OCI-LY3 (cell line): ENCODE measurements at regions not wholly inside any gene's neighbourhood (a gene's known extent, or its start where the extent isn't known, plus 50 kb on each side); places are given as distances from the start of the nearest gene placed in this dataset.

Source experiments
- EZH2phosphoT487 ChIP-seq: fragments of 200-600 bp; shearing (Covaris generic); IDR thresholded peaks from 2 replicates; pipeline ENCODE4 v1.6.1; 2018; ENCODE audit warnings: antibody characterized with exemption, mixed run types, low read depth
- TF ChIP-seq, protein P1 (sequence below): fragments of 200-600, 300-600 bp; sonication (generic); IDR thresholded peaks from 2 replicates; pipeline ENCODE4 v1.5.1; 2014; ENCODE audit warnings: antibody characterized with exemption, low read length, low read depth

DNA sequence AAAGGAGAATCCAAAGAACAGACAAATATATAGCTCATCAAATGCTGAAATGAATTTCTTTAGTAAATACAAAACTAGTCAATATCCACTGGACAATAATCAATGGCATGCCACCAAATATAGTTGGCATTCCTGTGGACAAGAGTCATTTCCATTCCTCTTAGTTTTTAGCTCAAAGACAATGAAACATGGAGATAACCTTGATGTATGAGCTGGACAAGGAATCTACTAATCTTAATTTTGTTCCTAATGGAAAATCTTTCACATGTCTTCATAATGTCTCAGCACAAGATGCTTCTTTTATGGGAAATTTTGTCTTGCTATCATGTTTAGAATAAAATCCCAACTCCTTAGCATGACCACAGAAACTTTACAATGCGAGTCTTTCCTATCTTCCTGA, 87.8 kb downstream of the PFDN4 start:
- TF ChIP-seq EZH2phosphoT487, result no peak
- TF ChIP-seq, protein P1, sequence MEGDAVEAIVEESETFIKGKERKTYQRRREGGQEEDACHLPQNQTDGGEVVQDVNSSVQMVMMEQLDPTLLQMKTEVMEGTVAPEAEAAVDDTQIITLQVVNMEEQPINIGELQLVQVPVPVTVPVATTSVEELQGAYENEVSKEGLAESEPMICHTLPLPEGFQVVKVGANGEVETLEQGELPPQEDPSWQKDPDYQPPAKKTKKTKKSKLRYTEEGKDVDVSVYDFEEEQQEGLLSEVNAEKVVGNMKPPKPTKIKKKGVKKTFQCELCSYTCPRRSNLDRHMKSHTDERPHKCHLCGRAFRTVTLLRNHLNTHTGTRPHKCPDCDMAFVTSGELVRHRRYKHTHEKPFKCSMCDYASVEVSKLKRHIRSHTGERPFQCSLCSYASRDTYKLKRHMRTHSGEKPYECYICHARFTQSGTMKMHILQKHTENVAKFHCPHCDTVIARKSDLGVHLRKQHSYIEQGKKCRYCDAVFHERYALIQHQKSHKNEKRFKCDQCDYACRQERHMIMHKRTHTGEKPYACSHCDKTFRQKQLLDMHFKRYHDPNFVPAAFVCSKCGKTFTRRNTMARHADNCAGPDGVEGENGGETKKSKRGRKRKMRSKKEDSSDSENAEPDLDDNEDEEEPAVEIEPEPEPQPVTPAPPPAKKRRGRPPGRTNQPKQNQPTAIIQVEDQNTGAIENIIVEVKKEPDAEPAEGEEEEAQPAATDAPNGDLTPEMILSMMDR, result no peak
